Stimulated activated naive CD4-positive, alpha-beta T cell (primary cell): ENCODE measurements at regions not wholly inside any gene's neighbourhood (a gene's known extent, or its start where the extent isn't known, plus 50 kb on each side); places are given as distances from the start of the nearest gene placed in this dataset.

Source experiments
- DNase-seq, 6 experiments: peaks; one replicate each; lab custom pipeline; 2025; lab: John Stamatoyannopoulos, UW

GRCh38 chr3:168583977-168584376, 488.3 kb upstream of the GOLIM4 start:
- DNase-seq: no peak

GRCh38 chr3:168582503-168582902, 486.8 kb upstream of the GOLIM4 start:
- DNase-seq: no peak

GRCh38 chr3:168581771-168582225, 486.1 kb upstream of the GOLIM4 start:
- no peak for DNase-seq

- DNase-seq: no peak
Measured at GRCh38 chr3:168579010-168579409, 483.3 kb upstream of the GOLIM4 start.

- DNase-seq: no peak
Measured at GRCh38 chr3:168575750-168576149, 480.0 kb upstream of the GOLIM4 start.

GRCh38 chr3:168574455-168575158, 478.9 kb upstream of the GOLIM4 start:
- DNase-seq: no peak

- no peak for DNase-seq
Measured at GRCh38 chr3:168570404-168571155, 474.9 kb upstream of the GOLIM4 start.

GRCh38 chr3:168558728-168559411, 463.1 kb upstream of the GOLIM4 start:
- DNase-seq: no peak

GRCh38 chr3:168552251-168552650, 456.5 kb upstream of the GOLIM4 start:
- DNase-seq: no peak

- no peak for DNase-seq
Measured at GRCh38 chr3:168548719-168549118, 453.0 kb upstream of the GOLIM4 start.

GRCh38 chr3:168546707-168547106, 451.0 kb upstream of the GOLIM4 start:
- no peak for DNase-seq

GRCh38 chr3:168545591-168545990, 449.9 kb upstream of the GOLIM4 start:
- no peak for DNase-seq

- DNase-seq: no peak
Measured at GRCh38 chr3:168544097-168544957, 448.6 kb upstream of the GOLIM4 start.

- DNase-seq: no peak
Measured at GRCh38 chr3:168540726-168541125, 445.0 kb upstream of the GOLIM4 start.

- no peak for DNase-seq
Measured at GRCh38 chr3:168539909-168540308, 444.2 kb upstream of the GOLIM4 start.

GRCh38 chr3:168534761-168535160, 439.0 kb upstream of the GOLIM4 start:
- DNase-seq: no peak

GRCh38 chr3:168533600-168533999, 437.9 kb upstream of the GOLIM4 start:
- no peak for DNase-seq

- no peak for DNase-seq
Measured at GRCh38 chr3:168532135-168532534, 436.4 kb upstream of the GOLIM4 start.

- no peak for DNase-seq
Measured at GRCh38 chr3:168531116-168531515, 435.4 kb upstream of the GOLIM4 start.

- no peak for DNase-seq
Measured at GRCh38 chr3:168524129-168524528, 428.4 kb upstream of the GOLIM4 start.

GRCh38 chr3:168517249-168518071, 421.7 kb upstream of the GOLIM4 start:
- no peak for DNase-seq
